IPS-NIHi7 (cell line): ENCODE measurements at regions not wholly inside any gene's neighbourhood (a gene's known extent, or its start where the extent isn't known, plus 50 kb on each side); places are given as distances from the start of the nearest gene placed in this dataset.
A peak's percentile ranks its signal among the peaks of the same experiment; 100 is the strongest.
"Not testable (repeated sequence)": the region's sequence is repeated elsewhere in the genome, so short reads cannot be mapped to it uniquely, and the experiment has no call there.

Experiments used
- DNase-seq: peaks from one replicate; pipeline ENCODE4 v3.0.0; 2012; ENCODE audit warnings: mixed read lengths; ENCODE audit errors: extremely low spot score

DNA sequence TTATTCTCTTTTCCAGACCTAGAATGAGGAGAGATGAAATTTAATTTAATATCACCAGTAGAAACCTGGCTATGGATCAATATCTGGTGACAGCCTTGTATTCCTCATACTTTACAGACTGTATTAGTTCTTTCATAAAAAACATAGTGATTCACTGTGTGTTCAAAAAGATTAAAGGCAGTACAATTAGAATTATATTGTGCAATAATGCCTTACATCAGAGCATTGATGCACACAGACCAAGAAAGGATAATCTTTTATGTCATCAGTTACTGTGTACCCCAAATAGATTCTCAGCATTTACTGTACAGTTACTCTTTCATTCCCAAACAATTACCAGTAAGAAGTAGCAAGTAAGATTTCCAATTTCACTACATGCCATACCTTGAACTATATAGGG, 260.5 kb upstream of the ANXA10 start:
- no peak for DNase-seq

DNA sequence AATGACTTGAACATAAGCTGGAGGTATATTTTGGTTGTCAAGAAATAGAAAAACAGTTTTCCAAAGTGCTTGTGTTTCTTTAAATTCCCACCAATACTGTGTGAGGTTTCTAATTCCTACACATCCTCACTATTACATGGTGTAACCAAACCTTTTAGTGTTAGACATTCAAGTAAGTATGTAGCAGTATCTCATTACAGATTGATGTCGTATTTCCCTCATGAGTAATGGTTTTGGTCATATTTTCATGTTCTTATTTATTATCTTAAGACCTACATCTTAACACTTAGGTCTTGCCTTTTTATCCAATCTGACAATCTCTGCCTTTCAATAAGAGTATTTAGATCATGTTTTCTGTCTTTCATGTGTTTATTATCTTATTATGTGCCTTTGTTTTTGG, 253.7 kb upstream of the ANXA10 start:
- DNase-seq: no peak

DNA sequence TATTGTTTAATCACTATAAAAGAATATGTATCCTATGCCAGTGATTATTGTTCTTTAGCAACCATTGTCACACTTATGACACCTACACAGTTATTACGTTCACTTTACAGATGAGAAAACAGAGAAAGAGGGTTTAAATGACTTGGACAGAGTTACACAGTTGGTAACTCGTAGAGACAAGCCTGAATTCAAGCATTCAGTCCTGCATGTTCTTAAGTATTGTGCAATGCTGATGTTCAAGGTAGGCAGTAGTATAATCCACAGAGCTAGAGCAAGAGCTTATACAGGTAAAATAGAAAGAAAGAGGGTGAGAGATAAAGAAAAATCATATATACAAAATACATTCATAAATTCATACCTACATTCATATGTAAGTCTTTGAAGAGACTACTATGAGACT, 249.8 kb upstream of the ANXA10 start:
- no peak for DNase-seq

DNA sequence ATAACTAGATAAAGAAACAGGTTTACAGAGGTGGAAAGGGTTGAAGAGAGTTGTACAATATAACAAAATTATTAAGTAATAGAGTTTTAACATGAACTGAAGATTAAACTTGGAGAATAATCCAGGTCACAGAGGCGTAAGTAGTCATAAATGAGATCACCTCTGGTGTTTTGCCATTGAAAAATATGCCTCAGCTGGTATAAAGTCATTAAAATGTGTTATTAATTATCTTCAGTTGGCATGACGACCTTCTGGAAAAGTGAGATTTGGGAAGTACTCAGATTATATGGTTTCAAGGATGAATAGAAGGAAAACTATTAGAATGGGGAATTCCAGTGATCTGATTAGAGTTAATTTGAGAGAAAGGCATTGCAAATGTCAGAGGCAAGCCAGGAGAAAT, 237.5 kb upstream of the ANXA10 start:
- DNase-seq: no peak

DNA sequence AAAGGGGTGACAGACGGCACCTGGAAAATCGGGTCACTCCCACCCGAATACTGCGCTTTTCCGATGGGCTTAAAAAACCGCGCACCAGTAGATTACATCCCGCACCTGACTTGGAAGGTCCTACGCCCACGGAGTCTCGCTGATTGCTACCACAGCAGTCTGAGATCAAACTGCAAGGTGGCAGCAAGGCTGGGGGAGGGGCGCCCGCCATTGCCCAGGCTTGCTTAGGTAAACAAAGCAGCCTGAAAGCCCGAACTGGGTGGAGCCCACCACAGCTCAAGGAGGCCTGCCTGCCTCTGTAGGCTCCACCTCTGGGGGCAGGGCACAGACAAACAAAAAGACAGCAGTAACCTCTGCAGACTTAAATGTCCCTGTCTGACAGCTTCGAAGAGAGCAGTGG, 234.2 kb upstream of the ANXA10 start:
- DNase-seq: not testable (repeated sequence)

DNA sequence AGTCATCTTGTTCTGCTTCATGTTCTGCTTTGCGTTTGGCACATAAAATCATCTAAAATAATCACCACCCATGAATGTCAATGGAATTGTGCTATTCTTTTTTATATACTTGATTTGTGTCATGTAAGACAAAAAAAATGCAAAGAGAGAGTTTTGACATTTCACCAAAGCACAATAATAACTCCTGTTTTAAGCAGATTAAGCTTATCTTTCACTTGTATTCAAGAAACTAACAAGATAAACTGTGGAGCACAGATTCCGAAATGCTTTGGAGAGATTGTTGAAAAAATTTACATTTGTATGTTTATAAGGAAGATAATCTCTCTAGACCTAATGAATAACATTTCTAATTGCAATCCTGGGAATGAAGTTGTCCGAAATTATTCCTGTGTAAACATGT, 225.1 kb upstream of the ANXA10 start:
- no peak for DNase-seq

DNA sequence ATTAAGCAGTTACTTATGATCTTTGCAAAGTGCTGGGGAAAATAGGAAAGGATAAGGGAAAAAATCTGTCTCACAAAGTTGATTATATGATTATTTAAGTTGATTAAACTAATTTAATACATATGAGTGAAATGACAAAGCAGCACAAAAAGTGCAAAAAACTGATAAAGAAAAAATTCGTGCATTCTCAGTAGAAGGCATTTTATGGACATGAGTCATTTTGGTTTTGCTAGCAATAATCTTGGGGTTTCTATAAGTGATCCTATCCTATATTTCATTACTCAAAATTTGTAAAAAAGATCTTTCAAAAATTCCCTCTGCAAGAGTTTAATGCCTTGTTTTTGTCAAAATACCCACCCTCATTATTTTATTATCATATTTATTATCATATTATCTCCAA, 224.2 kb upstream of the ANXA10 start:
- no peak for DNase-seq

DNA sequence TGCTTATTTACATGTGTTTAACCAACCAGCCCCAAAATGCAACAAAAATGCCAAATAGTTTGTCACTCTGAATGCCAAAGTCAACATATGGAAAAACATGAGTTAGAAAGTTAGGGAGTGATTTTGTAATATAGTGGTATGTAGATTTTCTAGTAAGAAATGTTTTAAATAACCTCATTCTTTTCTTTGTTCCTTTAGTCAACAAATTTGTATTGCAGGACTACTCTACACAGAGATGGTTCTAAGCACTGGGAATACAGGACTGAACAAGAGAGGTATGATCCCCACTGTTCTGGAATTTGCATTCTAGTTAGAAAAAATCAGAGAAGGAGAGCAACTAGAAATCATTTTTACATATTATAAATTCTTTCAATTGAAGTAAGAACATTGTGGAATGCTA, 218.8 kb upstream of the ANXA10 start:
- no peak for DNase-seq

DNA sequence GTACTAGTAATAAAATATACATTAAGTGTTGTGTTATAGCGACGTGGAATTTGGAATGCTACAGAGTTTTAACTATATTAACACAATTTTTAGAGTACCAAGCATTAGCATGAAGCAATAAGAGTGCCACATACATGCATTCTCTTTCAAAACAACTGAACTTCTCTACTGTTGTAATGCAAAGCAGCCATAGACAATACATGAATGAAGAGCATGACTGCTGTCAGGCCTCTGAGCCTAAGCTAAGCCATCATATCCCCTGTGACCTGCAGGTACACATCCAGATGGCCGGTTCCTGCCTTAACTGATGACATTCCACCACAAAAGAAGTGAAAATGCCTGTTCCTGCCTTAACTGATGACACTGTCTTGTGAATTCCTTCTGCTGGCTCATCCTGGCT, 216.2 kb upstream of the ANXA10 start:
- DNase-seq: not testable (repeated sequence)

DNA sequence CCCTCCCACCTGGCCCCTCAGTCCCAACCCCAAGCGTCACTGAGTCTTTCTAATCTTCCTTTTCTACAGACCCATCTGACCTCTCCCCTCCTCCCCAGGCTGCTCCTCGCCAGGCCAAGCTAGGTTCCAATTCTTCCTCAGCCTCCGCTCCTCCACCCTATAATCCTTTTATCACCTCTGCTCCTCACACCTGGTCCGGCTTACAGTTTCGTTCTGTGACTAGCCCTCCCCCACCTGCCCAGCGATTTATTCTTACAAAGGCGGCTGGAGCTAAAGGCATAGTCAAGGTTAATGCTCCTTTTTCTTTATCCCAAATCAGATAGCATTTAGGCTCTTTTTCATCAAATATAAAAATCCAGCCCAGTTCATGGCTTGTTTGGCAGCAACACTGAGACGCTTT, 214.5 kb upstream of the ANXA10 start:
- not testable (repeated sequence) for DNase-seq

DNA sequence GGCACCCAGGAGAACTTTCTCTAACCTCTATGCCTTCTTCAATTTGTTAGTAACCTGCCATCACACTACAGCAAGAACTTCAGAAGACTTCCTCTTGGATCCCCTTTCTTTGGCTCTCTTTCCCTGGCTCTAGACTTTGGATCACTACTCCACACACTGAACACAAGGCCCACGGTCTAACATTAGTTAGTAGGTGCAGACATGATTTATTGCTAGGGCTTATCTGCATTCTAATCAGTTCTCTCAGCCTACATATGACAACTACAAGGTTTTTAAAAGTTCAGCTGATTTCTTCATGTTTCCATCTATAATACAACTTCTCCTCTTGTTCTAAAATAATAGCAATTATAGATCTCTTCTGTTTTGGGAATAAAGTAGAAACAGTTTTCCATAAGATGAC, 209.1 kb upstream of the ANXA10 start:
- no peak for DNase-seq

DNA sequence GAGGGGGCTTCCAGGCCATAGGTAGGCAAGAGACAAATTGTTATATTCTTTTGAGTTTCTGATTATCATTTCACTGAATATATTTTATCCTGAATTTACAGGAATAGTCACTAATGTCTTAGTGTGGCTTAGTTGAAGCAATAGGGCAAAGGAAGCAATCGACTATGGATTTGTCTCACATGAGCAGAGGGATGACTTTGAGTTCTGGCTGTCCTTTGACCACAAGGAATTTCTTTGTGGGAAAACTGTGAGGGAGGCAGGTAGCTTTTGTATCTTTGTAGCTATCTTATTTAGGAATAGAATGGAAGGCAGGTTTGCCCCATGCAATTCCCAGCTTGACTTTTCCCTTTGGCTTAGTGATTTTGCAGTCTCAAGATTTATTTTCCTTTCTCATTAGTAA, 207.3 kb upstream of the ANXA10 start:
- DNase-seq: no peak

DNA sequence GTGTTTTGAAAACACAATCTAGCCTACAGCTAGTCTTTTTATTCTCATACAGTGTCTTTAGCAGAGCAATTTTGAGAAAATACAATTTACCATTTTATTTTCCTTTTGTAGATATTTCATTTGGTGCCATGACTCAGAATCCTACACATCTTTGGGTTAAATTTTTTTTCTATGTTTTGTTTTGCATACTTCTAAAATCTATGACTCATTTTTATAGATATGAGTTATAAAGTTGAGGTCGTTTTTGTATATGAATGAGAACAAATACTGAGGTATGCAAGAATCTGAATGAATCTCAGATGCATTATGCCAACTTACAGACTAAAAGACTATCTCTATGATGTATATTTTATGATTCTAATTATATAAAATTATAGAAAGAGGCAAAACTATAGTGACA, 206.5 kb upstream of the ANXA10 start:
- DNase-seq: no peak

DNA sequence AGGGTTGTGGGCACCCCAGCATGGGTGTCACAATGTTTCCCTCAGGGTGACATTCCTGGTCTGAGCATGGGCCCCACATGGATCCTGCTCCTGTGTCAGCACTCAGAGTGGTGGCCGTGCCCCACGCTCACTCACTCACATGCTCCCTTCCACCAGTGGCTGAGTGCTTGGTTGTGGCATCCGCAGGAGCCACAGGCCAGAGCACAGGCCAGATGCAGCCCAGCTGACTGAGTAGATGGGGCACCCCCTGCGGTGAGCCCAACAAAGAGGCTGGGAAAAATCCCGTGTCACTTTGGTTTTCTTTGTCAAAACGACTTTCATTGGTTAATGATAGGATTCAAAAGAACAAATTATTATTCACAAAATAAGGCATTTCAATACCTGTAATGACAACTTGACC, 204.6 kb upstream of the ANXA10 start:
- no peak for DNase-seq

DNA sequence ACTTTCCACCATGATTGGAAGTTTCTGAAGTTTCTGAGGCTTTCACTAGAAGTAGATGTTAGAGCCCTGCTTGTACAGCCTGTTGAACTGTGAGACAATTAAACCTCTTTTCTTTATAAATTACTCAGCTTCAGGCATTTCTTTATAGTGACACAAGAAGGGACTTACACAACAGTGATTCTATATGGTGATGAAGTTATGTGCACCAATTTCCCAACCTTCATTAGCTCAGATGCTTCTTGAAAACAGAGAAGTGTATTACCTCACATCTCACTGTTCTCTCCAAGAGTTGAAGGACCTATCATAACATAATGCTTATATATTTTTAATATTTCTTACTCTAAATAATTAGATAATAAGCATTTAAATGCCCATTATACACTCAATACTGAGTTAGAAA, 202.1 kb upstream of the ANXA10 start:
- DNase-seq: no peak

DNA sequence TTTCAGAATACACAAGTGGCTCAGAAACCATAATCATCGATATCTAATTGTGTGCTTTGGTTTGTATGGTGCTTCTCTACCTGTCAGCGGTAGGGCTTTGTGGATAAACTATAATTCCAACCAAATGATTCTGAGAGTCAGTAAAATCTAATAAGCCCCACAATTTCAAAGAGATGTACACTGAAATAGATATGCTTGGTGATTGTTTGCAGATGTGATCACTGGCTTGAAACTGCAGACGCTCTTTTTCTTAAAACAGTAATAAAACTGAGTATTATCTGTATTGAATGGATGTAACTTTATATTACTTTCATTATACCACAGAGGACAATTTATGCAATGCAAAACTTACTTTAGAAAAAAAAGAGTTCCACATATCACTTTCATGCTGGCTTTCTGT, 198.8 kb upstream of the ANXA10 start:
- DNase-seq: no peak

DNA sequence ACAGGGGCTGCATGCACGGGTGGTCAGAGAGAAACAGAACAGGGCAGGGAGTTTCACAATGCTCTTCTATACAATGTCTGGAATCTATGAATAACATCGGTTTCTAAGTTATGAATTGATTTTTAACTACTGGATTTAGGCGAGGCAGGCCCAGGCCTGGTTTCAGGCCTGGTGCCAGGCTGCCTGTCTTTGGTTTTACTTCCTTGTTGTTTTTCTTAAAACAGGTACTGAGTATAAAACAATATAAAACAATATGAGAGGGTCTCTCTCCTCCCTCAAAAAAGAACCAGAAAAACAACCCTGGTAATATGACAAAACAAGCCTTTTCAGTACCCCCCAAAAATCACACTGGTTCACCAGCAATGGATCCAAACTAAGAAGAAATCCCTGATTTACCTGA, 196.1 kb upstream of the ANXA10 start:
- not testable (repeated sequence) for DNase-seq

DNA sequence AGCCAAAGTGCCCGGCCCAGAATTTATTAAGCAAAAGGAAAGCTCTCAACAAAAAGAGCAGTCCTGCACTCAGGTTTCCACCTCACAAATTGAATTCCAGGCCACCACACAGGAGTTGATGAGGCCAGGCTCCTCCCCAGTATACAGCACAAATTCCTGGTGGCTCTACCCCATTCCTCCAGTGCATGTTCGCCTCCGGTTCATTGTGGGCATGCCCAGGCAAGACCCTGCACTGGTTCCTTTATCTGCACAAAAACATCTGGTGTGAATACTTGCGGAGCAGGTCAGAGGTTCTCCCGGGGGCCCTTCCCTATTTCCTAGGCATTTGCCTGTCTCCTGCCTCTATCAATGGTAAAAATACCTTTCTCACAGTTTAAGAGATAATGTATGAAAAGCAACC, 195.2 kb upstream of the ANXA10 start:
- DNase-seq: peak; percentile 24

DNA sequence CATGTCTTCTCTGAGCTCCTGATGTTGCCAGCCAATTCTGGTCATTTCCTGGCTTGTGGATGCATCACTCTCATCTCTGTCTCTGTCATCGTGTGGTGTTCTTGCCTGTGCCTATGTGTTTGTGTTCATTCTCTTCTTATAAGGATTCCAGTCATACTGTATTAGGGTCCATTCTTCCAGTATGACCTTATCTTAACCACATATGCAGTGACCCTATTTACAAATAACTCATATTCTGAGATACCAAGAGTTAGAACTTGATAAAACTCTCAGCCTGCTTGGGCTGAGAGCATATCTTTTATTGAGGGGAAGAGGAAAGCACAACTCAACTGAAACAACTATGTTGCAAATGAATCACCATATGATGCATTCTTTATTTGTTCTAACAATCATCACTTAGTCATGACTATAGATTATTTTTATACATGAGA, 189.0 kb upstream of the ANXA10 start:
- no peak for DNase-seq

DNA sequence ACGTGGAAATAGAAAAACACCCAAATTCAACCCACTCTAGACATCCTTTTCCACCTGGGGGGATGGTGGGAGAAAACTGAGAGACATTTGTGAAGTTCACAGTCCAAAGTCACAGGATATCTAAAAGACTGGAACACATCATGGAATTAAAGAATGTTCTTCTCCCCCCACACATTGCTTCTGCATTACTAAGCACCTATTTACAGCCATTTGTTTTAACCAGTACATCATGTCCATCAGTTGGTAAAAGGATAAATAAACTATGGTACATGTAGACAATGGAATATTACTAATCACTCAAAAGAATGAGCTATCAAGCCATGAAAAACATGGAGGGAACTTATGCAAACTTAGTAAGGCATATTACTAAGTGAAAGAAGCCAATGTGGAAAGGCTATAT, 185.5 kb upstream of the ANXA10 start:
- no peak for DNase-seq

DNA sequence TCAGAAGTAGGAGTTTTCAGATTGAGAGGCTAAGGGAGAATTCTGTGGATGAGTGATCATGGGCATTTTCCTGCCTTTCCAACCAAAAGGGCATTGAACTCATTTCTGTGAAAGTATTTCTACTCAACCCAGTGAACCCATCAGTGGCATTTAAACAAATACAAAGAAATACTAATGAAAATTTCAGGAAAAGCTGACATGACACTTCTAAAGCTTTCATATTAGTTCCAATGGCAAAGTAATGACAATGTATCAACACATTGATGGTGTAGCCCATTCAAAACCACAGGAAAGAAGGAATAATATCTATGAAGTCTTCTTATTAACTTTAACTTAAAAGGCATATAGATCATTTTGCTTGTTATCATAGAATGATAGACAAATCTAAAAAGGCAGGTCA, 183.5 kb upstream of the ANXA10 start:
- DNase-seq: no peak

DNA sequence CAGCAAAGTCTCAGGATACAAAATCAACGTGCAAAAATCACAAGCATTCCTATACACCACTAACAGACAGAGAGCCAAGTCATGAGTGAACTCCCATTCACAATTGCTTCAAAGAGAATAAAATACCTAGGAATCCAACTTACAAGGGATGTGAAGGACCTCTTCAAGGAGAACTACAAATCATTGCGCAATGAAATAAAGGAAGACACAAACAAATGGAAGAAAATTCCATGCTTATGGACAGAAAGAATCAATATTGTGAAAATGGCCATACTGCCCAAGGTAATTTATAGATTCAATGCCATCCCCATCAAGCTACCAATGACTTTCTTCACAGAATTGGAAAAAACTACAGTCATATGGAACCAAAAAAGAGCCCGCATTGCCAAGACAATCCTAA, 179.8 kb upstream of the ANXA10 start:
- not testable (repeated sequence) for DNase-seq

DNA sequence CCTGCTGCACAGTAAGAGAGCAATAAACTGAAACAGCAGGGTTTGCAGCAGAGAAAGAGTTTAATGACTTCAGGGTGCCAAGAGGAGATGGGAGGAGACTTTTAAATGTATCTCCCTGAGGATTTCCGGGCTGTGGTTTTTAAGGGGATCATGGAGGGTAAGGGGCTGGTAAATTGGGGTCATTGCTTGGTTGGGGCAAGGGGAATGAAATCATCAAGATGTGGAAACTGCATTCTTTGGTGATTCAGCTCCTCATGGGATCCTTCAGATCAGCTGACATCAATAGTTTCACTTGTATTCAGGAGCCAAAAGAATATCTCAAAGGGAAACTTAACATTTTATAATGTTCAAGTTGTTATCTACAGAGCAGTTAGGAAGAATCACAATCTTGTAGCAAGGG, 174.3 kb upstream of the ANXA10 start:
- DNase-seq: no peak

DNA sequence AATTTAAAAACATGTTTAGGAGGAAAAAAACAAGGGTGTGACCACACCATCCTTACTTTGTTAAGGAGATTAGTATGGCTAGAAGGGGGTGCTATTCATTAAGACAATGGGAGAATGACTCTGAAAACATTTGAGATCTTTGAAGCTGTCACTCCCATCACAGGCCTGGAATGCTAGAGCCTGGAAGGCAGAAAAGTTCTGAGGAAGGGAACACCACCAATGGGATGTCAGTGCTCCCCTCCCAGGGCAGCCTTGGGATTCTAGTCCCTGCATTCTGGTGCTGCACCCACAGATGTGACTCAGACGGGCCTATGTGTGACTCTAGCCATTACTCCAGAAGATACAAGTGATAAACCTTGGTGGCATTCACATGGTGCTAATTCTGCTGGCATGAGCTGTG, 162.2 kb upstream of the ANXA10 start:
- peak; percentile 27 for DNase-seq

DNA sequence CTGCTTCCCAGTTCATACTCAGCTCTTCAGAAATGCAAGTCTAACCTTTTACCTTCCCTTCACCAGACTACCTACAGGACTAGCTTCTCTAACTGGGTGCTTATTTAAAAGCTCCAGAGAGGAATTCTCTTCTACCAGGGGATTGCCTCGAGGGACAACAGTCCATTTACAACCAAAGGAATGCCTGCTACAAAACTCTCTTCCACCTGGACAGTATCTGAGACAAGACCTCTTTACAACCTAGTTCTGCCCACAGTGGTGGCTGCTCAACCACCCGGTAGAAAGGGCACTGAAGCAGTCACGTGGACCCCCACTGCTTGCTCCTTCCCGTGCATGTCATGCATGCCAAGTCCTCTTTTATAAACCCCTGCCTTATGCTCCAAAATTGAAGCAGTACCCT, 158.1 kb upstream of the ANXA10 start:
- no peak for DNase-seq
